HG03469 (cell line): ENCODE measurements at regions not wholly inside any gene's neighbourhood (a gene's known extent, or its start where the extent isn't known, plus 50 kb on each side); places are given as distances from the start of the nearest gene placed in this dataset.

Experiments
- ATAC-seq: cut with Tn5 transposase; IDR thresholded peaks from one replicate; pipeline ENCODE4 v1.9.1; 2021; ENCODE audit warnings: mild to moderate bottlenecking, moderate library complexity, moderate number of reproducible peaks; ENCODE audit not compliant: unreplicated experiment

- ATAC-seq, result no peak
Observed at GRCh38 chr2:106941372-106941993, 55.5 kb upstream of the ST6GAL2 start.

- no peak for ATAC-seq
Observed at GRCh38 chr2:106943468-106944200, 57.7 kb upstream of the ST6GAL2 start.

GRCh38 chr2:106944215-106944614 is 58.2 kb upstream of the ST6GAL2 start:
- ATAC-seq, result no peak

- no peak for ATAC-seq
Observed at GRCh38 chr2:106948540-106948939, 62.6 kb upstream of the ST6GAL2 start.

- ATAC-seq, result no peak
Observed at GRCh38 chr2:106953236-106953635, 67.3 kb upstream of the ST6GAL2 start.

- no peak for ATAC-seq
Observed at GRCh38 chr2:106953779-106954178, 67.8 kb upstream of the ST6GAL2 start.

GRCh38 chr2:106954304-106954703 is 68.3 kb upstream of the ST6GAL2 start:
- no peak for ATAC-seq

GRCh38 chr2:106956416-106956815 is 70.4 kb upstream of the ST6GAL2 start:
- no peak for ATAC-seq

- ATAC-seq, result no peak
Observed at GRCh38 chr2:106956879-106957278, 70.9 kb upstream of the ST6GAL2 start.

- no peak for ATAC-seq
Observed at GRCh38 chr2:106959975-106960682, 74.2 kb upstream of the ST6GAL2 start.

GRCh38 chr2:106960683-106961161 is 74.8 kb upstream of the ST6GAL2 start:
- ATAC-seq, result no peak

- no peak for ATAC-seq
Observed at GRCh38 chr2:106961328-106961727, 75.4 kb upstream of the ST6GAL2 start.

- ATAC-seq, result no peak
Observed at GRCh38 chr2:106963156-106963555, 77.2 kb upstream of the ST6GAL2 start.

GRCh38 chr2:106963893-106964292 is 77.9 kb upstream of the ST6GAL2 start:
- no peak for ATAC-seq

- ATAC-seq, result no peak
Observed at GRCh38 chr2:106965611-106966010, 79.6 kb upstream of the ST6GAL2 start.

GRCh38 chr2:106969777-106970176 is 83.8 kb upstream of the ST6GAL2 start:
- no peak for ATAC-seq

GRCh38 chr2:106970471-106971261 is 84.7 kb upstream of the ST6GAL2 start:
- ATAC-seq, result no peak

- ATAC-seq, result no peak
Observed at GRCh38 chr2:106972782-106973181, 86.8 kb upstream of the ST6GAL2 start.

- ATAC-seq, result no peak
Observed at GRCh38 chr2:106974891-106975290, 88.9 kb upstream of the ST6GAL2 start.

GRCh38 chr2:106975641-106976040 is 89.7 kb upstream of the ST6GAL2 start:
- ATAC-seq, result no peak

GRCh38 chr2:106976548-106976947 is 90.6 kb upstream of the ST6GAL2 start:
- no peak for ATAC-seq
